ENCODE measurements at regions not wholly inside any gene's neighbourhood (a gene's known extent, or its start where the extent isn't known, plus 50 kb on each side); places are given as distances from the start of the nearest gene placed in this dataset.

DNA sequence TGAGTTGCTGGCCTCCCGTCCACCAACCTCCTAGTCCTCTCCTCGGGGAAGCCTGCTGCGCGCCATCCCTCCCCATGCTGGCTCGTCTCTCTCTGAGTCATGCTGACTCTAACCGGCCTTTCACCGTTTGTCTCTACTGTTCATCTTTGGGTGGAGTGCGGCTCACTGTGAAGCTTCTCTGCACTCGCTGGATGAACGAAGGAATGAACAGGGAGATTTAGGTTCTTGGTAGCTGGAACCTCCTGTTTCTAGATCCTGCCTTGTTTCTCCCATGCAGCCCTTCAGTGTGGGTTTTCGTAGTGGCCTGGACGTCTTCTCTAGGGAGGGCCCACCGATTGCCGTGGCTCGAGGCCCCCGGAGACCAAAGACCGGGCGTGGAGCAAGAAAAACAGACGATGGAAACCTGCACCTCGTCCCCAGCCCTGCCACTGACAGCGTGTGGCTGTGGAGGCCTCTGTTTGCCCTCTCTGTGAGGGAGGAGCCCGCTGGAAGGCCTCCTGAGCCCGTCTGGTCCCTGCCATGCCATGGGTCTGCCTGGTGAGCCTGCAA, 227.6 kb upstream of the C1orf174 start:
- Histone ChIP-seq H3K27ac (ENCODE audit: low read depth in 2 of 2, low read length in 2 of 2) (no peak overlapping the region), H3K4me3 (ENCODE audit: low read length in 3 of 3) (no peak overlapping the region), H3K36me3 (ENCODE audit: control insufficient read depth in 2 of 3, insufficient read depth in 3 of 3, low read length in 3 of 3) (no peaks in the 10 kb centered on the region), H3K9me3 (ENCODE audit: control insufficient read depth in 2 of 3, insufficient read depth in 1 of 3, low read length in 3 of 3) (no peaks in the 10 kb centered on the region), H3K9ac (ENCODE audit: low read length in 3 of 3) (no peak overlapping the region), H3K4me1 (ENCODE audit: control insufficient read depth in 2 of 3, insufficient read depth in 2 of 3, low read depth in 1 of 3, low read length in 3 of 3) (no peaks in the 10 kb centered on the region), H3K27me3 (ENCODE audit: control insufficient read depth, insufficient read depth, low read length) (no peaks in the 10 kb centered on the region)
- intact Hi-C loops (cut with DNase I): no loop called here
- TF ChIP-seq, protein P1, sequence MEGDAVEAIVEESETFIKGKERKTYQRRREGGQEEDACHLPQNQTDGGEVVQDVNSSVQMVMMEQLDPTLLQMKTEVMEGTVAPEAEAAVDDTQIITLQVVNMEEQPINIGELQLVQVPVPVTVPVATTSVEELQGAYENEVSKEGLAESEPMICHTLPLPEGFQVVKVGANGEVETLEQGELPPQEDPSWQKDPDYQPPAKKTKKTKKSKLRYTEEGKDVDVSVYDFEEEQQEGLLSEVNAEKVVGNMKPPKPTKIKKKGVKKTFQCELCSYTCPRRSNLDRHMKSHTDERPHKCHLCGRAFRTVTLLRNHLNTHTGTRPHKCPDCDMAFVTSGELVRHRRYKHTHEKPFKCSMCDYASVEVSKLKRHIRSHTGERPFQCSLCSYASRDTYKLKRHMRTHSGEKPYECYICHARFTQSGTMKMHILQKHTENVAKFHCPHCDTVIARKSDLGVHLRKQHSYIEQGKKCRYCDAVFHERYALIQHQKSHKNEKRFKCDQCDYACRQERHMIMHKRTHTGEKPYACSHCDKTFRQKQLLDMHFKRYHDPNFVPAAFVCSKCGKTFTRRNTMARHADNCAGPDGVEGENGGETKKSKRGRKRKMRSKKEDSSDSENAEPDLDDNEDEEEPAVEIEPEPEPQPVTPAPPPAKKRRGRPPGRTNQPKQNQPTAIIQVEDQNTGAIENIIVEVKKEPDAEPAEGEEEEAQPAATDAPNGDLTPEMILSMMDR (IDR thresholded peaks at IDR 0.05; ENCODE audit: borderline replicate concordance, extremely low read depth, insufficient read depth): no peak
- DNase-seq (no peak), FAIRE-seq (no peak)

DNA sequence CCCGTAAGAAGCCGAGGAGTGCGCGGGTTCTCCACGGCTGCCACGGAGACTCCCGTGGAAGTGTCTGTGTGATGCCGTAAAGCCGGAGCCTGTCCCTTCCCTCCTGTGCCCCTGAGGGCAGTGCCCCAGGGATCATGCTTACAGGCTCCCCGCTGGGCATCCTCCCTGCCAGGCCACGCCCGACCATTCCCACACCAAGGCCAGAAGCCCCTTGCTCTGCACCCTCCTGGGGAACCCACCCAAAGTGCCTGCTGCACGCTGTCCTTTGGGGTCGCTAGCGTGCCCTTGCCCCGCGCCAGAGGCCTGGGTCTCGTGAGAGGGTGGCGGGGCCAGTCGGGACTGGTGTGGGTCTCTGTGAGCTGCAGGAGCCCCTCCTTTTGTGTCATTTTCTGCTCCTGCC, 228.5 kb upstream of the C1orf174 start:
- Histone ChIP-seq H3K4me1 (ENCODE audit: control insufficient read depth in 2 of 3, insufficient read depth in 2 of 3, low read depth in 1 of 3, low read length in 3 of 3) (no peaks in the 10 kb centered on the region), H3K4me3 (ENCODE audit: low read length in 3 of 3) (no peak overlapping the region), H3K36me3 (ENCODE audit: control insufficient read depth in 2 of 3, insufficient read depth in 3 of 3, low read length in 3 of 3) (no peaks in the 10 kb centered on the region), H3K27me3 (ENCODE audit: control insufficient read depth, insufficient read depth, low read length) (no peaks in the 10 kb centered on the region), H3K9ac (ENCODE audit: low read length in 3 of 3) (no peak overlapping the region), H3K27ac (ENCODE audit: low read depth in 2 of 2, low read length in 2 of 2) (no peak overlapping the region), H3K9me3 (ENCODE audit: control insufficient read depth in 2 of 3, insufficient read depth in 1 of 3, low read length in 3 of 3) (no peaks in the 10 kb centered on the region)
- intact Hi-C loops (cut with DNase I): no loop called here
- TF ChIP-seq, protein P1 (IDR thresholded peaks at IDR 0.05; ENCODE audit: borderline replicate concordance, extremely low read depth, insufficient read depth): no peak
- DNase-seq (no peak), FAIRE-seq (no peak)

- TF ChIP-seq, protein P1 (IDR thresholded peaks at IDR 0.05; ENCODE audit: borderline replicate concordance, extremely low read depth, insufficient read depth): no peak
- H3K36me3 ChIP-seq (ENCODE audit: control insufficient read depth in 2 of 3, insufficient read depth in 3 of 3, low read length in 3 of 3): no peaks in the 10 kb centered on the region
- H3K27ac ChIP-seq (ENCODE audit: low read depth in 2 of 2, low read length in 2 of 2): no peak overlapping the region
- no peaks in the 10 kb centered on the region for H3K4me1 ChIP-seq (ENCODE audit: control insufficient read depth in 2 of 3, insufficient read depth in 2 of 3, low read depth in 1 of 3, low read length in 3 of 3)
- intact Hi-C loops (cut with DNase I): no loop called here
- H3K9me3 ChIP-seq (ENCODE audit: control insufficient read depth in 2 of 3, insufficient read depth in 1 of 3, low read length in 3 of 3): no peaks in the 10 kb centered on the region
- no peak overlapping the region for H3K9ac ChIP-seq (ENCODE audit: low read length in 3 of 3)
- H3K4me3 ChIP-seq (ENCODE audit: low read length in 3 of 3): no peak overlapping the region
- peaks cover 2% of the 10 kb centered on the region for H3K27me3 ChIP-seq (ENCODE audit: control insufficient read depth, insufficient read depth, low read length)
- FAIRE-seq (no peak), DNase-seq (no peak)
Measured at GRCh38 chr1:4129693-4130092, 229.6 kb upstream of the C1orf174 start.

- FAIRE-seq (no peak), DNase-seq (no peak)
- Histone ChIP-seq H3K27me3 (ENCODE audit: control insufficient read depth, insufficient read depth, low read length) (peaks cover 2% of the 10 kb centered on the region), H3K9me3 (ENCODE audit: control insufficient read depth in 2 of 3, insufficient read depth in 1 of 3, low read length in 3 of 3) (no peaks in the 10 kb centered on the region), H3K36me3 (ENCODE audit: control insufficient read depth in 2 of 3, insufficient read depth in 3 of 3, low read length in 3 of 3) (no peaks in the 10 kb centered on the region), H3K4me3 (ENCODE audit: low read length in 3 of 3) (no peak overlapping the region), H3K4me1 (ENCODE audit: control insufficient read depth in 2 of 3, insufficient read depth in 2 of 3, low read depth in 1 of 3, low read length in 3 of 3) (no peaks in the 10 kb centered on the region), H3K9ac (ENCODE audit: low read length in 3 of 3) (no peak overlapping the region), H3K27ac (ENCODE audit: low read depth in 2 of 2, low read length in 2 of 2) (no peak overlapping the region)
- TF ChIP-seq, protein P1 (IDR thresholded peaks at IDR 0.05; ENCODE audit: borderline replicate concordance, extremely low read depth, insufficient read depth): no peak
- intact Hi-C loops (cut with DNase I): no loop called here
Measured at GRCh38 chr1:4130096-4130495, 230.0 kb upstream of the C1orf174 start.

Measured in kidney (tissue), 13 donors.